Endothelial cell of umbilical vein (primary cell): ENCODE measurements at regions not wholly inside any gene's neighbourhood (a gene's known extent, or its start where the extent isn't known, plus 50 kb on each side); places are given as distances from the start of the nearest gene placed in this dataset.

ENCODE experiments used
- BruUV-seq: library from RNA; stranded (reverse); fragments of 400-500 nt; replicated peaks from 2 replicates; lab custom pipeline; 2021; lab: Mats Ljungman, UMichigan
- CTCF ChIA-PET: fragments of 300-600, 350-600 bp; sonication (Branson Sonifier 250); formaldehyde crosslinking; loops from one replicate; lab custom pipeline; 2021; ENCODE audit warnings: antibody characterized with exemption, inconsistent platforms; lab: Charles Lee
- POLR2A ChIA-PET: fragments of 300-600, 350-600 bp; sonication (Branson Sonifier 250); formaldehyde crosslinking; loops from one replicate; lab custom pipeline; 2021; ENCODE audit warnings: antibody characterized with exemption, inconsistent platforms; lab: Charles Lee
- DNase-seq: peaks from one replicate; pipeline ENCODE4 v3.0.0-alpha.2; 2011; ENCODE audit warnings: low read depth, low spot score
- FAIRE-seq: peaks from 2 replicates; lab custom pipeline; 2011; peaks lifted over from hg19 to GRCh38; lab: Jason Lieb, UNC
- H2AFZ ChIP-seq: 2 replicates; pipeline ENCODE4 v1.6.0; 2012; ENCODE audit warnings: low read depth, low read length, control low read depth, inconsistent platforms
- H3K27ac ChIP-seq: 2 replicates; pipeline ENCODE4 v1.5.1; 2011; ENCODE audit warnings: low read depth, mild to moderate bottlenecking, control low read depth, low read length, moderate library complexity; ENCODE audit not compliant: insufficient read depth
- H3K27me3 ChIP-seq, 2 experiments: 2 replicates each; pipeline versions ENCODE4 v1.6.0 to v1.6.1; 2011; ENCODE audit warnings: low read length in 2 of 2, mixed read lengths in 1 of 2; ENCODE audit not compliant: control insufficient read depth in 2 of 2, insufficient read depth in 2 of 2
- H3K36me3 ChIP-seq, 2 experiments: 2 replicates in 1 of 2; 3 replicates in 1 of 2; pipeline ENCODE4 v1.5.1; 2011; ENCODE audit warnings: low read length in 2 of 2, mild to moderate bottlenecking in 1 of 2, moderate library complexity in 1 of 2; ENCODE audit not compliant: control insufficient read depth in 2 of 2, insufficient read depth in 2 of 2; ENCODE audit errors: extremely low read depth in 1 of 2
- H3K4me1 ChIP-seq: 3 replicates; pipeline ENCODE4 v1.5.1; 2011; ENCODE audit warnings: mild to moderate bottlenecking, low read length; ENCODE audit not compliant: control insufficient read depth, insufficient read depth; ENCODE audit errors: extremely low read depth
- H3K4me2 ChIP-seq: 2 replicates; pipeline ENCODE4 v1.6.1; 2011; ENCODE audit warnings: low read length, control low read depth, mixed read lengths; ENCODE audit not compliant: insufficient read depth
- H3K4me3 ChIP-seq, 3 experiments: fragments of 200-600 bp in 1 of 3; sonication (generic), shearing (Covaris generic) in 1 of 3; replicated peaks in 1 of 3; 2 replicates each; pipeline ENCODE4 v1.5.1; 2011 to 2016; ENCODE audit warnings: control low read depth in 3 of 3, low read length in 3 of 3, mild to moderate bottlenecking in 2 of 3, inconsistent platforms in 1 of 3, low read depth in 1 of 3, moderate library complexity in 1 of 3; ENCODE audit not compliant: insufficient read depth in 1 of 3
- H3K79me2 ChIP-seq: 2 replicates; pipeline ENCODE4 v1.6.0; 2012; ENCODE audit warnings: low read length, inconsistent platforms; ENCODE audit not compliant: control insufficient read depth, insufficient read depth
- H3K9ac ChIP-seq: replicated peaks from 2 replicates; pipeline ENCODE3; 2011; ENCODE audit warnings: low read length, control low read depth; ENCODE audit not compliant: insufficient read depth; ENCODE audit errors: extremely low read depth
- H3K9me1 ChIP-seq: replicated peaks from 3 replicates; pipeline ENCODE4 v1.6.0; 2011; ENCODE audit warnings: mild to moderate bottlenecking, low read length; ENCODE audit not compliant: control insufficient read depth, insufficient read depth; ENCODE audit errors: extremely low read depth
- H3K9me3 ChIP-seq: replicated peaks from 2 replicates; pipeline ENCODE4 v1.5.1; 2012; ENCODE audit warnings: low read length, inconsistent platforms; ENCODE audit not compliant: control insufficient read depth, insufficient read depth
- H4K20me1 ChIP-seq: replicated peaks from 2 replicates; pipeline ENCODE3; 2011; ENCODE audit warnings: mild to moderate bottlenecking, low read length; ENCODE audit not compliant: control insufficient read depth, insufficient read depth; ENCODE audit errors: extremely low read depth
- FOS ChIP-seq: IDR thresholded peaks from 2 replicates; pipeline ENCODE4 v1.6.1; 2011; ENCODE audit warnings: mild to moderate bottlenecking, low read length, moderate library complexity, borderline replicate concordance; ENCODE audit not compliant: insufficient read depth
- MAX ChIP-seq: IDR thresholded peaks from 2 replicates; pipeline ENCODE4 v1.6.1; 2011; ENCODE audit not compliant: insufficient read depth, insufficient read length
- dilution Hi-C: fragments of 300-500 bp; cut with MboI; formaldehyde crosslinking; loops from one replicate; pipeline ENCODE4 v1.15.0; 2019; ENCODE audit warnings: low sequenced_read_pairs; ENCODE audit not compliant: extremely low pct_ligation_motif_present
- intact Hi-C: fragments of 100-400 bp; cut with micrococcal nuclease; formaldehyde crosslinking; loops from one replicate; pipeline ENCODE4 v1.10.0; 2022
- TF ChIP-seq, protein P1 (sequence below), 2 donors: IDR thresholded peaks; 1 replicate in 1 of 2; 2 replicates in 1 of 2; pipeline ENCODE4 v1.5.1; 2011; ENCODE audit warnings: low read length in 2 of 2, mild to moderate bottlenecking in 2 of 2, moderate library complexity in 2 of 2, control low read depth in 1 of 2, inconsistent platforms in 1 of 2, low read depth in 1 of 2; ENCODE audit not compliant: insufficient read depth in 1 of 2; ENCODE audit errors: extremely low read depth in 1 of 2

GRCh38 chr11:64489831-64490441 is 65.8 kb upstream of the SLC22A11 start:
- TF ChIP-seq, protein P1, sequence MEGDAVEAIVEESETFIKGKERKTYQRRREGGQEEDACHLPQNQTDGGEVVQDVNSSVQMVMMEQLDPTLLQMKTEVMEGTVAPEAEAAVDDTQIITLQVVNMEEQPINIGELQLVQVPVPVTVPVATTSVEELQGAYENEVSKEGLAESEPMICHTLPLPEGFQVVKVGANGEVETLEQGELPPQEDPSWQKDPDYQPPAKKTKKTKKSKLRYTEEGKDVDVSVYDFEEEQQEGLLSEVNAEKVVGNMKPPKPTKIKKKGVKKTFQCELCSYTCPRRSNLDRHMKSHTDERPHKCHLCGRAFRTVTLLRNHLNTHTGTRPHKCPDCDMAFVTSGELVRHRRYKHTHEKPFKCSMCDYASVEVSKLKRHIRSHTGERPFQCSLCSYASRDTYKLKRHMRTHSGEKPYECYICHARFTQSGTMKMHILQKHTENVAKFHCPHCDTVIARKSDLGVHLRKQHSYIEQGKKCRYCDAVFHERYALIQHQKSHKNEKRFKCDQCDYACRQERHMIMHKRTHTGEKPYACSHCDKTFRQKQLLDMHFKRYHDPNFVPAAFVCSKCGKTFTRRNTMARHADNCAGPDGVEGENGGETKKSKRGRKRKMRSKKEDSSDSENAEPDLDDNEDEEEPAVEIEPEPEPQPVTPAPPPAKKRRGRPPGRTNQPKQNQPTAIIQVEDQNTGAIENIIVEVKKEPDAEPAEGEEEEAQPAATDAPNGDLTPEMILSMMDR (IDR thresholded peaks at IDR 0.05; ENCODE audit: extremely low read depth in 1 of 2, insufficient read depth in 1 of 2, low read depth in 1 of 2, low read length in 2 of 2): peak; percentile 77 to 85
- TF ChIP-seq FOS (no peak), MAX (peak; percentile 85)
- Histone ChIP-seq H4K20me1 (no peaks in the 10 kb centered on the region), H3K9me1 (no peaks in the 10 kb centered on the region), H3K4me3 (no peak overlapping the region), H3K36me3 (no peaks in the 10 kb centered on the region), H3K79me2 (no peaks in the 10 kb centered on the region), H3K9ac (no peak overlapping the region), H2AFZ (no peak overlapping the region), H3K4me1 (no peaks in the 10 kb centered on the region), H3K9me3 (no peaks in the 10 kb centered on the region), H3K27me3 (peaks cover 4 to 12% of the 10 kb centered on the region in 2 experiments), H3K4me2 (no peak overlapping the region), H3K27ac (no peak overlapping the region)
- no TSS peak for BruUV-seq
- DNase-seq: peak; percentile 29
- peak; percentile 21 for FAIRE-seq
- intact Hi-C loops (loop anchor here (1.0 kb wide), 1 partner anchor 163 kb away; no protein-coding TSS in a partner anchor), dilution Hi-C loops (no loop called here)
- POLR2A ChIA-PET: no interaction called here
- CTCF ChIA-PET: interaction anchor here (0.6 to 6.8 kb wide), 10 partner anchors 11 to 199 kb away, joined by 3 to 136 read pairs (median 7); no protein-coding TSS in a partner anchor
